Activated CD4-positive, alpha-beta T cell treated with anti-CD3 and anti-CD28 coated beads, Interleukin-2, amount 10 ng/mL, durations not matched to agents 24 days and 14 days (primary cell): ENCODE measurements at regions not wholly inside any gene's neighbourhood (a gene's known extent, or its start where the extent isn't known, plus 50 kb on each side); places are given as distances from the start of the nearest gene placed in this dataset.

Experiments
- DNase-seq: peaks from one replicate; pipeline ENCODE4 v3.0.0; 2022
- H3K27ac Mint-ChIP-seq: one replicate; pipeline ENCODE4 v1.8.0; 2022; ENCODE audit warnings: mild to moderate bottlenecking, mixed read lengths
- H3K27me3 Mint-ChIP-seq: one replicate; pipeline ENCODE4 v1.8.0; 2022; ENCODE audit warnings: mixed read lengths
- H3K36me3 Mint-ChIP-seq: one replicate; pipeline ENCODE4 v1.8.0; 2022; ENCODE audit warnings: low read depth, mild to moderate bottlenecking, mixed read lengths
- H3K4me1 Mint-ChIP-seq: one replicate; pipeline ENCODE4 v1.8.0; 2021; ENCODE audit warnings: mixed read lengths
- H3K4me3 Mint-ChIP-seq: one replicate; pipeline ENCODE4 v1.8.0; 2022; ENCODE audit warnings: mild to moderate bottlenecking, moderate library complexity, mixed read lengths
- H3K9me3 Mint-ChIP-seq: one replicate; pipeline ENCODE4 v1.8.0; 2021; ENCODE audit warnings: mixed read lengths
- intact Hi-C: fragments of 100-400 bp; cut with micrococcal nuclease; formaldehyde crosslinking; loops from one replicate; pipeline ENCODE4 v1.15.1; 2023

DNA sequence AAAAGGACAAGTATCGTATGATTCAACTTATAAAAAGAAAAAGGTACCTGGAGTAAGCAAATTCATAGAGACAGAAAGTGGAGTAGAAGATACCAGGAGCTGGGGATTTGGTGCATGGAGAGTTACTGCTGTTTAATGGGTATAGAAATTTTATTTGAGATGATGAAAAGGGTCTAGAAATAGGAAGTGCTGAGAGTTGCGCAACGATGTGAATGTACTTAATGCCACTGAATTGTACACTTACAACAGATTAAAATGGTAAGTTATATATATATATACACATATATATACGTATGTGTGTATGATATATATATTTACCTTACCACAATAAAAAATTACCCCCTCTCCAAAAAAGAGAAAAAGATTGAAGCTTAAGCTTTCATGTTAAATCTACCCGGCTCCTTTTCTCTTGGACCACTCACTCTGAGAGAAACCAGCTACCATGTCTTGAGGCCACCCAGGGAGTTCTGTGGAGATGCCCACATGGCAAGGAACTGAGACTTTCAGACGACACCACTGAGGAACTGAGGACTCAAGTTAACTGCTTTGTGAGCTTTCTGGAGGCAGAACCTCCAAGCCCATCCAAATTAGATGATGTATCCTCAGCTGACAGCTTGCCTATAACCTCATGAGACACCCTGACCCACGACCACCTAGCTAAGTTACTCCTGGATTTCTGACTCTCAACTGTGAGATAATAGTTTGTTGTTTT lies 130.0 kb upstream of the BTG1 start:
- peaks cover 14% of the 10 kb centered on the region for H3K9me3 Mint-ChIP-seq
- H3K27me3 Mint-ChIP-seq = no peaks in the 10 kb centered on the region
- no peak overlapping the region for H3K4me3 Mint-ChIP-seq
- no peak overlapping the region for H3K27ac Mint-ChIP-seq
- peaks cover 12% of the 10 kb centered on the region for H3K4me1 Mint-ChIP-seq
- no peak for DNase-seq
- intact Hi-C loops = no loop called here
- no peaks in the 10 kb centered on the region for H3K36me3 Mint-ChIP-seq

DNA sequence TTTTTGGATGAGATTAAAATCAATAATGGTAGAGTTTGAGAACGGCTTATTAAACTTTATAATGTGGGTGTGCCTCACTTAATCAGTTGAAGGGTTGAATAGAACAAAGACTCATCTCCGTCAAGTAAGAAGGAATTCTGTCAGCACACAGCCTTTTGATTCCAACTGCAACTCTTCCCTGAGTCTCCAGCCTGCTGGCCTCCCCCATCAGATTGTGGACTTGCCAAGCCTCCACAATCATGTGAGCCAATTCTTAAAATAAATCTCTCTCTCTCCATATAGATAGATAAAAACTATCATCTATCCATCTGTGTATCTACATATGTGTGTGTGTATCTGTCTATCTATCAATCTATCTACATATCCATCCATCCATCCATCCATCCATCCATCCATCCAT lies 127.4 kb upstream of the BTG1 start:
- no peaks in the 10 kb centered on the region for H3K36me3 Mint-ChIP-seq
- H3K27ac Mint-ChIP-seq = no peak overlapping the region
- H3K4me1 Mint-ChIP-seq = peaks cover 7% of the 10 kb centered on the region
- H3K27me3 Mint-ChIP-seq = no peaks in the 10 kb centered on the region
- intact Hi-C loops = no loop called here
- H3K4me3 Mint-ChIP-seq = no peak overlapping the region
- peaks cover 14% of the 10 kb centered on the region for H3K9me3 Mint-ChIP-seq
- DNase-seq = no peak

DNA sequence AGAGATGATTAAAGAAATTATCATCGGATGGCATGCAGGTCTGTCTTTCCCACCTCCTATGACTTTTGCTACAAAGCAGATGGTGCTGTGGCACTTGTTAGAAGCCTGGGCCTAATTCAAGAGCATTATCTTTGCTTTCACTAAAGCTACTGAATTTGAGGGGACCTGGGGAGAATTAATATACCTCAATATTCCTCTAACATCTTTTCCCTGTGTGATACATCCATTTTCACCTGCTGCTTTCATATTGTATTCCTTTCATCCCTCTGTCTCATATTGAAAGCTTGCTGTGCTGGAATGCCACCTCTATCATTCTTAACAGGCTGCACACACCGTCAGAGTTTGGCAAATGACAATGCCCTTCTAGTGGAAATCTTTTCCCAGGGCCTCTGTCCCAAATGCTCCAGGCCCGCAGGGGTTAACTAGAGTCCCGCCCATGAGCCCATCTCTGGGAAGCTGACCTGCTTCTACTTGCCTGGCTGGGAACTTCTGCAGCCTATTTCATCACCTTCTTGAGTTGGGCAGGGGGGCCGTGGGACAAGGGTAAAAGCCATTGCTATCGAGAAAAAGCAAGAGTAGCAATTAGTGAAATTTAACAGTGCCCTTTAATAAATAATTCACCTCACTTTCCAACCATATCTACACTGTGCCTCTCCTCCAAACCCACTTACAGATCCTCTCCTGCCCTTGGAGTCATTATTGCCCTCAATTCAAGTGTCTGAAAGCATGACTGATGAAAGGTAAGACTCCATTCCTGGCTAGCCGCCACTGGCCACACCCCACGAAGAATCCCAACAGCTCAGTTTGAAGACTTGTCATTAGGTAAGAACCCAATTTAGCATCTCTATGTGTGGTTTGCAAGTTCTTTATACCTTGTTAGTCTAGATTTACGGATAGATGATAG lies 126.7 kb upstream of the BTG1 start:
- intact Hi-C loops = no loop called here
- no peak for DNase-seq
- peaks cover 10% of the 10 kb centered on the region for H3K9me3 Mint-ChIP-seq
- no peak overlapping the region for H3K27ac Mint-ChIP-seq
- H3K36me3 Mint-ChIP-seq = no peaks in the 10 kb centered on the region
- peaks cover 4% of the 10 kb centered on the region for H3K4me1 Mint-ChIP-seq
- no peak overlapping the region for H3K4me3 Mint-ChIP-seq
- no peaks in the 10 kb centered on the region for H3K27me3 Mint-ChIP-seq

GRCh38 chr12:92271341-92271740 lies 125.7 kb upstream of the BTG1 start:
- peaks cover 4% of the 10 kb centered on the region for H3K4me1 Mint-ChIP-seq
- intact Hi-C loops = no loop called here
- no peak overlapping the region for H3K4me3 Mint-ChIP-seq
- no peak for DNase-seq
- H3K36me3 Mint-ChIP-seq = no peaks in the 10 kb centered on the region
- no peak overlapping the region for H3K27ac Mint-ChIP-seq
- peaks cover 10% of the 10 kb centered on the region for H3K9me3 Mint-ChIP-seq
- H3K27me3 Mint-ChIP-seq = no peaks in the 10 kb centered on the region

DNA sequence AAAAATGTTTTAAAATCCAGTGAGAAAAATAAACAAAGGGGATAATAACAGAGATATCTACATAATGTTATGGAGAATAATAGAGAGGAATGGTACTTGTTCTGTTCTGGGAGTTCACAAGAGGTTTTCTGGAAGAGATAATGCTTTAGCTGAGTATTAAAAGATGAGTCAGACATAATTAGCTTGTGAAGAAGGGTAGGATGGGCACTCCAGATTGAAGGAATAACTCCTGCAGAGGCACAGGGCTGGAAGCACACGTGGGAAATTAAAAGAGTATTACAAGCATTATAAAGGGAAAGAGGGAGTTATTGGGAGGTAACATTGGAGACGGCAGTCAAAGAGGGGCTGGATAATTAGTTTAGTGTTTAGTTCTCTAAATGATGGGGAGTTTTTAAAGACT lies 124.9 kb upstream of the BTG1 start:
- H3K9me3 Mint-ChIP-seq = peaks cover 10% of the 10 kb centered on the region
- no peaks in the 10 kb centered on the region for H3K27me3 Mint-ChIP-seq
- intact Hi-C loops = no loop called here
- no peak for DNase-seq
- no peak overlapping the region for H3K27ac Mint-ChIP-seq
- H3K4me3 Mint-ChIP-seq = no peak overlapping the region
- peaks cover 4% of the 10 kb centered on the region for H3K4me1 Mint-ChIP-seq
- no peaks in the 10 kb centered on the region for H3K36me3 Mint-ChIP-seq

GRCh38 chr12:92268946-92269345 lies 123.3 kb upstream of the BTG1 start:
- no peak for DNase-seq
- Mint-ChIP-seq H3K4me3 (no peak overlapping the region), H3K36me3 (no peaks in the 10 kb centered on the region), H3K9me3 (peaks cover 7% of the 10 kb centered on the region), H3K4me1 (peaks cover 4% of the 10 kb centered on the region), H3K27me3 (no peaks in the 10 kb centered on the region), H3K27ac (no peak overlapping the region)
- intact Hi-C loops = no loop called here

GRCh38 chr12:92261692-92262091 lies 116.0 kb upstream of the BTG1 start:
- intact Hi-C loops = no loop called here
- no peak for DNase-seq
- H3K27ac Mint-ChIP-seq = no peak overlapping the region
- no peaks in the 10 kb centered on the region for H3K27me3 Mint-ChIP-seq
- no peak overlapping the region for H3K4me3 Mint-ChIP-seq
- H3K4me1 Mint-ChIP-seq = peaks cover 12% of the 10 kb centered on the region
- H3K9me3 Mint-ChIP-seq = peaks cover 8% of the 10 kb centered on the region
- no peaks in the 10 kb centered on the region for H3K36me3 Mint-ChIP-seq

- H3K4me1 Mint-ChIP-seq = peaks cover 12% of the 10 kb centered on the region
These were observed 115.4 kb upstream of the BTG1 start for GRCh38 chr12:92261071-92261470.

GRCh38 chr12:92259696-92260251 lies 114.1 kb upstream of the BTG1 start:
- Mint-ChIP-seq H3K4me1 (peaks cover 12% of the 10 kb centered on the region), H3K36me3 (peaks cover 2% of the 10 kb centered on the region), H3K4me3 (peak overlapping the region; percentile 19), H3K27ac (no peak overlapping the region), H3K27me3 (no peaks in the 10 kb centered on the region), H3K9me3 (peaks cover 15% of the 10 kb centered on the region)
- intact Hi-C loops = no loop called here
- DNase-seq = no peak

More at GRCh38 chr12:92261071-92261470, 115.4 kb upstream of the BTG1 start:
- Mint-ChIP-seq H3K27me3 (no peaks in the 10 kb centered on the region), H3K27ac (no peak overlapping the region), H3K36me3 (no peaks in the 10 kb centered on the region), H3K9me3 (peaks cover 8% of the 10 kb centered on the region), H3K4me3 (no peak overlapping the region)
- DNase-seq = no peak
- intact Hi-C loops = no loop called here

DNA sequence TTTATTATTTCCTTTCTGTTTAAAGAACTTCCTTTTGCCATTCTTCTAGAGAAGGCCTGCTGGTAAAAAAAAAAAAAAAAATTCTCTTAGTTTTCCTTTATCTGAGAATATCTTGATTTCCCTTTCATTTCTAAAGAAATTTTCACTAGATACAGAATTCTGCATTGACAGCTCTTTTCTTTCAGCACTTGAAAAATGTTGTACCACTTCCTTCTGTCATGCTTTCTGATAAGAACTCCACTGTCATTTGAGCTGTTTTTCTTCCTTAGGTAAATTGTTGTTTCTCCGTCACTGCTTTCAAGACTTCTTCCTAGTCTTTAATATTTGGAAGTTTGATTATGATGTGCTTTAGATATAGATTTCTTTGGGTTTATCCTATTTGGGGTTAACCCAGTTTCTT lies 113.6 kb upstream of the BTG1 start:
- intact Hi-C loops = no loop called here
- Mint-ChIP-seq H3K36me3 (peaks cover 4% of the 10 kb centered on the region), H3K4me1 (peaks cover 12% of the 10 kb centered on the region), H3K4me3 (peak overlapping the region; percentile 19), H3K27me3 (no peaks in the 10 kb centered on the region), H3K27ac (no peak overlapping the region), H3K9me3 (peaks cover 20% of the 10 kb centered on the region)
- no peak for DNase-seq

DNA sequence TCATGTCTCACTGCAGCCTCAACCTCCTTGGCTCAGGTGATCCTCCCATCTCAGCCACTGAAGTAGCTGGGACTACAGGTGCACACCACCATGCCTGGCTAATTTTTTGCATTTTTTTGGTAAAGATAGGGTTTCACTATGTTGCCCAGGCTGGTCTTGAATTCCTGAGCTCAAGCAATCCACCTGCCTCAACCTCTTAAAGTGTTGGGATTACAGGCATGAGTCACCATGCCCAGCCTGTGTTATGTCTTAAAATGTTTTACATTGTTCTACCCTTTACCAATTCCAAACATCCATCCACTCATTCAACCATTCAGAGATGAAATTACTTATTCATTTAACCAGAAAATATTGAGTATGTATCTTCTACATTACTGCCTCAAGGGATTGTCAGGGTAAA lies 111.6 kb upstream of the BTG1 start:
- Mint-ChIP-seq H3K4me3 (no peak overlapping the region), H3K9me3 (peaks cover 23% of the 10 kb centered on the region), H3K27ac (no peak overlapping the region), H3K4me1 (peaks cover 12% of the 10 kb centered on the region), H3K27me3 (no peaks in the 10 kb centered on the region), H3K36me3 (peaks cover 4% of the 10 kb centered on the region)
- no peak for DNase-seq
- intact Hi-C loops = no loop called here

DNA sequence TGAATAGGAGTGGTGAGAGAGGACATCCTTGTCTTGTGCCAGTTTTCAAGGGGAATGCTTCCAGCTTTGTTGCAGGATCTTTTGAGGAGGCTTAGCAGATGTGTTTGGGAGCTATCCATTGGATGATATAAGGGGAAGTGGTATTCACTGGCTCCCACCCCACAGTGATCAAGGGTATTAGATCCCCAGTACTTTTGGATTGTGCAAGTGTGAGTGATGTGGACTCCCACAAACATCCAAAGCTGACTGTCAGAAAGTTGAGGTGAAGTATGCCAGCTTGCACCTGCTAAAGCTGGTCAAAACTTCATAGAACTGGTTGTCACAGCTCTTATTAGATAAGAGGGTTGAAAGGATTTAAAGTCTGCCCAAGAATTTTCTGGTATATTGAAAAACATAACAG lies 110.1 kb upstream of the BTG1 start:
- Mint-ChIP-seq H3K36me3 (peaks cover 4% of the 10 kb centered on the region), H3K4me1 (peaks cover 12% of the 10 kb centered on the region), H3K27ac (no peak overlapping the region), H3K27me3 (no peaks in the 10 kb centered on the region), H3K4me3 (no peak overlapping the region), H3K9me3 (peaks cover 20% of the 10 kb centered on the region)
- DNase-seq = no peak
- intact Hi-C loops = no loop called here

DNA sequence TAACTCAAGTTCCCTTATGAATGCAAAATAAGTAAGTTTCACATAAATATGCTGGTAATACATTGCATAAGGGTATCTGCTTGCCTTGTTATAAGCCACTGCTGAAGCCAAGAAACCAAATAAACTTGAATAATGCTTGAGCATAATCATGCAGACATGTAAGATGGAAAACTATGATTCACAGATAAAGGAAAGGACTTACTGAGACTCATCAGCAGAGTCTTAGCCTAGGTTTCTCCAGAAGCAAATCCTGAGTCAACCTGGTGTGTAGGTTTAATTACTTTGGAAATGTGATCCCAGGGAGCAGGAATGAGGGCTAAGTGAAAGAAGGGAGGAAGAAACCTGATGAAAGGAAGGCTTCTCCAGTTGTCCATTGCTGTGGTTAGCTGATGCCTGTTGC lies 107.7 kb upstream of the BTG1 start:
- Mint-ChIP-seq H3K27ac (no peak overlapping the region), H3K9me3 (peaks cover 25% of the 10 kb centered on the region)
- intact Hi-C loops = no loop called here

DNA sequence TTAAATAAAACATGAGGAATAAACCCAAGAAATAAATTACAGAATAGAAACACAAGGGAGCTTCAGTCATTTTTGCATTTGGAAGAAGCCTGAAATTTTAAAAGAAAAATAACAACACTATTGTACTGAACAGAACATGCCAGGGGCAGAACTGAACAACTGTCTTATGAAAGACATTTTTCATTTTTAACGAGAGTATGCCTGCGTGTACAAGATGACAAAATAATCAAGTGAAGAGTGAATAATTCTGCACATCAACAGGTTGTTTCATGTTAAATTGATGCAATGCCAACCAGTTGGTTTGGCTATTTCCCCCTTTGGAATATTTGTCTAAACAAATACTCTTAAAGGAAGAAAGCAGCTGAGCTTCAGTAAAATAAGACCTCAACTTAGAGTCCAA lies 103.3 kb upstream of the BTG1 start:
- H3K27ac Mint-ChIP-seq = no peak overlapping the region
- no peak overlapping the region for H3K4me3 Mint-ChIP-seq
- DNase-seq = no peak
- intact Hi-C loops = no loop called here
- no peaks in the 10 kb centered on the region for H3K36me3 Mint-ChIP-seq
- no peaks in the 10 kb centered on the region for H3K4me1 Mint-ChIP-seq
- peaks cover 19% of the 10 kb centered on the region for H3K9me3 Mint-ChIP-seq
- no peaks in the 10 kb centered on the region for H3K27me3 Mint-ChIP-seq

More for the DNA sequence above, 107.7 kb upstream of the BTG1 start:
- no peaks in the 10 kb centered on the region for H3K27me3 Mint-ChIP-seq
- no peaks in the 10 kb centered on the region for H3K4me1 Mint-ChIP-seq
- H3K36me3 Mint-ChIP-seq = peaks cover 4% of the 10 kb centered on the region
- no peak overlapping the region for H3K4me3 Mint-ChIP-seq
- DNase-seq = no peak
